Neutrophil (primary cell): ENCODE measurements at regions not wholly inside any gene's neighbourhood (a gene's known extent, or its start where the extent isn't known, plus 50 kb on each side); places are given as distances from the start of the nearest gene placed in this dataset.

ENCODE experiments used
- H3K27ac ChIP-seq: fragments of 200-600 bp; sonication (generic); 2 replicates; pipeline ENCODE4 v1.5.1; 2016; ENCODE audit warnings: mild to moderate bottlenecking, moderate library complexity
- H3K27me3 ChIP-seq: fragments of 200-600 bp; sonication (generic); 2 replicates; pipeline ENCODE4 v1.6.0; 2016; ENCODE audit warnings: mild to moderate bottlenecking
- H3K36me3 ChIP-seq: fragments of 200-600 bp; sonication (generic); 2 replicates; pipeline ENCODE4 v1.5.1; 2017
- H3K4me1 ChIP-seq, 2 experiments: fragments of 200-600 bp in 1 of 2; sonication (generic) in 1 of 2; 1 replicate in 1 of 2; 2 replicates in 1 of 2; pipeline versions ENCODE4 v1.5.1 to v1.6.1; 2013 to 2016; ENCODE audit warnings: low read depth in 1 of 2, low read length in 1 of 2, mild to moderate bottlenecking in 1 of 2, moderate library complexity in 1 of 2; ENCODE audit not compliant: control insufficient read depth in 1 of 2, insufficient read depth in 1 of 2
- H3K4me3 ChIP-seq, 2 experiments: fragments of 200-600 bp in 1 of 2; sonication (generic) in 1 of 2; 1 replicate in 1 of 2; 2 replicates in 1 of 2; pipeline ENCODE4 v1.5.1; 2013 to 2016; ENCODE audit warnings: low read depth in 1 of 2, low read length in 1 of 2, mild to moderate bottlenecking in 1 of 2, moderate library complexity in 1 of 2
- H3K9me3 ChIP-seq: fragments of 200-600 bp; sonication (generic); 2 replicates; pipeline ENCODE4 v1.5.1; 2016
- TF ChIP-seq, protein P1 (sequence below): fragments of 200-600 bp; sonication (generic); IDR thresholded peaks from 2 replicates; pipeline ENCODE4 v1.5.1; 2016; ENCODE audit warnings: antibody characterized with exemption

DNA sequence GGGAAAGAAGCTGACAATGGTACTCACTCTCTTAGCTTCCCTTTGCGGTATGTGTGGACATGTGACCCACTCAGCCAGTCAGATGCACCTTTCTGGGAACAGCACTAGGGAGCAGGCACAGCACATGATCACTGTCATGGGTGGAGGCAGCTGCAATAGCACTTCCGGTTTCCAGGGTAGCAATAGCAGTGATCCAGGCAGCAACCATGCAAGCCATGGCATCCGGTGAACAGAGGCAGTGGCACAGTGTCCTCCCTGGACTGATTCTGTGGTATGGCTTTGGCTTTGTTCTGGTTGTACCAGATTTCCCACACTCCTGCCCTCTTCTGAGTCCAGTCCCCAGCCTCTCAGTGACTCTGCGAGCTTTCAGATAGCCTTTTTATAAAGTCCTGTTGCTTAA, 86.8 kb upstream of the NAMPT start:
- TF ChIP-seq, protein P1, sequence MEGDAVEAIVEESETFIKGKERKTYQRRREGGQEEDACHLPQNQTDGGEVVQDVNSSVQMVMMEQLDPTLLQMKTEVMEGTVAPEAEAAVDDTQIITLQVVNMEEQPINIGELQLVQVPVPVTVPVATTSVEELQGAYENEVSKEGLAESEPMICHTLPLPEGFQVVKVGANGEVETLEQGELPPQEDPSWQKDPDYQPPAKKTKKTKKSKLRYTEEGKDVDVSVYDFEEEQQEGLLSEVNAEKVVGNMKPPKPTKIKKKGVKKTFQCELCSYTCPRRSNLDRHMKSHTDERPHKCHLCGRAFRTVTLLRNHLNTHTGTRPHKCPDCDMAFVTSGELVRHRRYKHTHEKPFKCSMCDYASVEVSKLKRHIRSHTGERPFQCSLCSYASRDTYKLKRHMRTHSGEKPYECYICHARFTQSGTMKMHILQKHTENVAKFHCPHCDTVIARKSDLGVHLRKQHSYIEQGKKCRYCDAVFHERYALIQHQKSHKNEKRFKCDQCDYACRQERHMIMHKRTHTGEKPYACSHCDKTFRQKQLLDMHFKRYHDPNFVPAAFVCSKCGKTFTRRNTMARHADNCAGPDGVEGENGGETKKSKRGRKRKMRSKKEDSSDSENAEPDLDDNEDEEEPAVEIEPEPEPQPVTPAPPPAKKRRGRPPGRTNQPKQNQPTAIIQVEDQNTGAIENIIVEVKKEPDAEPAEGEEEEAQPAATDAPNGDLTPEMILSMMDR = peak; percentile 61
- Histone ChIP-seq H3K27me3 (no peaks in the 10 kb centered on the region), H3K9me3 (no peaks in the 10 kb centered on the region), H3K36me3 (no peaks in the 10 kb centered on the region), H3K4me3 (peak overlapping the region; percentile 2 to 28), H3K4me1 (peaks cover 49 to 58% of the 10 kb centered on the region in 2 experiments), H3K27ac (peak overlapping the region; percentile 99)

DNA sequence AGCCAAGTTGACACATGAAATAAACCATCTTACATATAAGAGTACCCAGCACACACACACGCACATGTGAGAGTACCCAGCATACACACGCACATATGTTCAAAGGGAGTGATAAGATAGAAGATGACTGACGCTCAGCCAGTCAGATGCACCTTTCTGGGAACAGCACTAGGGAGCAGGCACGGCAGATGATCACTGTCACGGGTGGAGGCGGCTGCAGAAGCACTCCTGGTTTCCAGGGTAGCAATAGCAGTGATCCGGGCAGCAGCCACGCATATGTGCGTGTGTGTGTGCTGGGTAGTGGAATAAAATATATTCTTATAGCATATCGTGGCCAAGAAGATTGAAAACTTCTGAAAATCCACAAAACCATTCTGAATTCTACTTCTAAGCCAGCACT, 85.8 kb upstream of the NAMPT start:
- H3K36me3 ChIP-seq = no peaks in the 10 kb centered on the region
- H3K4me3 ChIP-seq = no peak overlapping the region
- TF ChIP-seq, protein P1 = no peak
- peak overlapping the region; percentile 99 for H3K27ac ChIP-seq
- H3K27me3 ChIP-seq = no peaks in the 10 kb centered on the region
- no peaks in the 10 kb centered on the region for H3K9me3 ChIP-seq
- H3K4me1 ChIP-seq = peaks cover 60 to 66% of the 10 kb centered on the region in 2 experiments

DNA sequence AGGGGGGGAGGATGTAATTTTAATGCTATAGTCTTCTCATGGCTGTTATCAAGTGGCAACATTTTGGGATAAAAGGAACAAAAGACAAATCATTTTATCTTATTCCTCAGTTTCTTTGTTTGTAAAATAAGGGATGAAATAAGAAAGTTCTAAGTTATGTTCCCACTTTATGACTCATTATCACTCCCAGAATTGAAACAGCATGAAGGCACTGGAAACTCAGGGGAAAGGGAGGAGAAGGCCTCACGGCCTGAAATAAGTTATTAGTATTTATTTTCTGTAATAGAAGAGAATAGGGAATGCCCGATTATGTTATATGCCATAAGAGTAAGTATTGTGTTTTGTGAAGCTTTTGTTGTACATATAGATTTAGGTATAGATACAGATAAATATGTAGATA, 85.0 kb upstream of the NAMPT start:
- Histone ChIP-seq H3K27me3 (no peaks in the 10 kb centered on the region), H3K4me3 (no peak overlapping the region), H3K4me1 (peaks cover 67 to 73% of the 10 kb centered on the region in 2 experiments), H3K9me3 (no peaks in the 10 kb centered on the region), H3K27ac (peak overlapping the region; percentile 99), H3K36me3 (no peaks in the 10 kb centered on the region)
- TF ChIP-seq, protein P1 = no peak

DNA sequence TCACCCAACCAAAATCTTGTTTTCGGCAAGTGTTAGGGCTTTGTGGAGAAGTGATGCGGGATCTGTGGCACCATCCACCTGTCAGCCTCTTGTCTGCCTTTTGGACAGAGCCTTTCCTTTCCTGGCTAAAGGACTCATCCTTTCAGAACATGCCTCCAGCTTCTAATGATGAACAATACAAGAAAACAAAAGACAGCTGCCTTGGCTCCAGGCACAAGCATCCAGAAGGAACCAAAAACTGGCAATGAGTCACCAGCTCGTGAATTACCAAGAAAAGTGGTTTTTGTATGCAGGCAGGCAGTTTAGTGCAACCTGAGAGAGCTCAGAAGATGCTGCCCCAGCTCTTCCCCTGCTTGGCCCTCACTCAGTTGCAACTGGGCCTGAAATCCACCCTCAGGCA, 84.6 kb upstream of the NAMPT start:
- peak overlapping the region; percentile 99 for H3K27ac ChIP-seq
- no peaks in the 10 kb centered on the region for H3K36me3 ChIP-seq
- H3K27me3 ChIP-seq = no peaks in the 10 kb centered on the region
- peaks cover 72 to 78% of the 10 kb centered on the region in 2 experiments for H3K4me1 ChIP-seq
- H3K9me3 ChIP-seq = no peaks in the 10 kb centered on the region
- H3K4me3 ChIP-seq = peak overlapping the region in 1 of 2 experiments; percentile 31
- TF ChIP-seq, protein P1 = no peak

DNA sequence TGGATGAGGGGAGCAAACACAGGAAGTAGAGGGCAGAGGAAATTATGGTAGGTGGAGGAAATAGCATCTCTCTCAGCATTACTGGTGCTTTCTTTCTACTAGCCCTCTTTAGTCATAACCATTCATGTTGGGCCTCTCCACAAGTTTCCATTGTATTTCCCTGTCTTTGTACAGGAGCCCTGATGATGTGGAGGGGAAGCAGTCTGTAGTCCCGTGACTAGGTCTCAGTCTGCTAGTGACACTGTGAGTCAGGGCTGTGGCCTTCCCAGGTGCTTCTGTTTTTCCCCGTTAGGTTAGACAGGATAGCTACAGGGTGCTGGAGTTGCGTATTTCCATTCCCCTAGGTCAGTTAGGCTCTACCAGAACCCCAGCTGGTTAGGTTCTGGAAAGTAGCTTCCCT, 82.9 kb upstream of the NAMPT start:
- no peaks in the 10 kb centered on the region for H3K36me3 ChIP-seq
- peak overlapping the region; percentile 99 for H3K27ac ChIP-seq
- peak overlapping the region; percentile 31 to 48 for H3K4me3 ChIP-seq
- TF ChIP-seq, protein P1 = no peak
- peaks cover 73 to 87% of the 10 kb centered on the region in 2 experiments for H3K4me1 ChIP-seq
- no peaks in the 10 kb centered on the region for H3K27me3 ChIP-seq
- no peaks in the 10 kb centered on the region for H3K9me3 ChIP-seq

DNA sequence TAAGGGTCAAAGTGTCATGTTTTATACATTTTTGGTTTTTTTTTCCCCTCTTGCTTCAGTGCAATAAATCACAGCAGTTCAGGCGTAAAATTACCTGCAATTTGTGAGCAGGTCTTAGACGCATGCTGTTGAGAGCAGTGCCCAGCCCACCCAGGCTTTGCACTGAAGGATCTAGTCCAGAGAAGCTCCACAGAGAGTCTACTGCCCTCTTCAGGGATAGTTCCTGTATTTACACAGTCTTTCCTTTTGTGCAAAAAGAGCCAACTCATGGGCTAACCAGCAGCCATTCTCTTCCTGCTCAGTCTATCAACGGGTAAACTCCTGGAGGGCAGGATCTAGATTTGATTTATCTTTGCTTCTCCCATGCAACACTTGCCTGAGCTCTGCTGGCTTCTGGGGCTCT, 82.2 kb upstream of the NAMPT start:
- Histone ChIP-seq H3K4me1 (peaks cover 74 to 91% of the 10 kb centered on the region in 2 experiments), H3K27ac (peak overlapping the region; percentile 99), H3K36me3 (no peaks in the 10 kb centered on the region), H3K9me3 (no peaks in the 10 kb centered on the region), H3K4me3 (peak overlapping the region; percentile 31 to 48), H3K27me3 (no peaks in the 10 kb centered on the region)
- TF ChIP-seq, protein P1 = peak; percentile 82
